Kidney epithelial cell (primary cell): ENCODE measurements at regions not wholly inside any gene's neighbourhood (a gene's known extent, or its start where the extent isn't known, plus 50 kb on each side); places are given as distances from the start of the nearest gene placed in this dataset.

Experiments used
- DNase-seq: peaks from one replicate; pipeline ENCODE4 v3.0.0-alpha.2; 2010; ENCODE audit warnings: low read depth
- H3K27me3 ChIP-seq: 2 replicates; pipeline ENCODE4 v1.6.0; 2011; ENCODE audit warnings: low read length; ENCODE audit not compliant: control insufficient read depth, insufficient read depth
- H3K36me3 ChIP-seq: 2 replicates; pipeline ENCODE4 v1.5.1; 2011; ENCODE audit warnings: low read length; ENCODE audit not compliant: control insufficient read depth, insufficient read depth
- H3K4me3 ChIP-seq: 2 replicates; pipeline ENCODE4 v1.5.1; 2011; ENCODE audit warnings: low read depth, mild to moderate bottlenecking, control low read depth, low read length
- TF ChIP-seq, protein P1 (sequence below): IDR thresholded peaks from 2 replicates; pipeline ENCODE4 v1.5.1; 2011; ENCODE audit warnings: mild to moderate bottlenecking, moderate library complexity, low read length, control low read depth, inconsistent platforms; ENCODE audit not compliant: insufficient read depth, poor library complexity, severe bottlenecking

DNA sequence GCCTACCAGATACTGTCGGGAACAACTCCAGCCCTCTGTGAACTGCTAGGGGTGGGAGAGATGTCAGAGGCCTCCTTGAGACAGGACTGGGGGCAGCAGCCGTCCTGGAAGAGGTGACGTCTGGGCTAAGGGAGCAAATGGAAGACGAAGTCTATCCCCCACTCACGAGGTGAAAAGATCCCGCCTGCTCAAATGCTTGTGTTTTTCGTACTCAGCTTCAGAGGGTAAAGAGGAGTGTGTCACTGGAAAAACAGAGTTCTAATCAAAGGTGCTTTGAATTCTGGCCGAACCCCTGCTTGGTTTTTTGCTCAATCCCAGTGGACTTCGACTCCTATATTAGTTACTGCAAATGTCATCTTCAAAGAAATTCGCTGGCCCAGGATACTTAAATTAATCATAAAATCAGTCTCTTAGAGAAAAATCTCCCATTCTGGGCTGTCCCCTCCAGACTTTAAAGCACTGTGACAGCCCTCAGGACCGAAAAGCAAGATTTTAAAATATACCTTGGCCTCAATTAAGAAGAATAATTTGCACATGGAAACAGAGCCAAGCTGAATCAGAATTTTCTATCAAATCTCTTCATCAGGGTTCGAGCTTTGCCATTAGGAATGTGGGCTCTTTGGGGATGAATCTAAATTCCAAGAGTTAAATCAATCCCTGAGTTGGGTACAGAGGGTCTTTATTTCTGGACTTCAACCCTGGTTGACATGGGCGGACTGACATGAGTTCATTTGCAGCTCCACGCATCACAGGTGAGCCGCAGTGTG lies 61.8 kb upstream of the AFDN start:
- TF ChIP-seq, protein P1, sequence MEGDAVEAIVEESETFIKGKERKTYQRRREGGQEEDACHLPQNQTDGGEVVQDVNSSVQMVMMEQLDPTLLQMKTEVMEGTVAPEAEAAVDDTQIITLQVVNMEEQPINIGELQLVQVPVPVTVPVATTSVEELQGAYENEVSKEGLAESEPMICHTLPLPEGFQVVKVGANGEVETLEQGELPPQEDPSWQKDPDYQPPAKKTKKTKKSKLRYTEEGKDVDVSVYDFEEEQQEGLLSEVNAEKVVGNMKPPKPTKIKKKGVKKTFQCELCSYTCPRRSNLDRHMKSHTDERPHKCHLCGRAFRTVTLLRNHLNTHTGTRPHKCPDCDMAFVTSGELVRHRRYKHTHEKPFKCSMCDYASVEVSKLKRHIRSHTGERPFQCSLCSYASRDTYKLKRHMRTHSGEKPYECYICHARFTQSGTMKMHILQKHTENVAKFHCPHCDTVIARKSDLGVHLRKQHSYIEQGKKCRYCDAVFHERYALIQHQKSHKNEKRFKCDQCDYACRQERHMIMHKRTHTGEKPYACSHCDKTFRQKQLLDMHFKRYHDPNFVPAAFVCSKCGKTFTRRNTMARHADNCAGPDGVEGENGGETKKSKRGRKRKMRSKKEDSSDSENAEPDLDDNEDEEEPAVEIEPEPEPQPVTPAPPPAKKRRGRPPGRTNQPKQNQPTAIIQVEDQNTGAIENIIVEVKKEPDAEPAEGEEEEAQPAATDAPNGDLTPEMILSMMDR: no peak
- DNase-seq: no peak
- H3K27me3 ChIP-seq: peaks cover 11% of the 10 kb centered on the region
- no peak overlapping the region for H3K4me3 ChIP-seq
- H3K36me3 ChIP-seq: no peaks in the 10 kb centered on the region

DNA sequence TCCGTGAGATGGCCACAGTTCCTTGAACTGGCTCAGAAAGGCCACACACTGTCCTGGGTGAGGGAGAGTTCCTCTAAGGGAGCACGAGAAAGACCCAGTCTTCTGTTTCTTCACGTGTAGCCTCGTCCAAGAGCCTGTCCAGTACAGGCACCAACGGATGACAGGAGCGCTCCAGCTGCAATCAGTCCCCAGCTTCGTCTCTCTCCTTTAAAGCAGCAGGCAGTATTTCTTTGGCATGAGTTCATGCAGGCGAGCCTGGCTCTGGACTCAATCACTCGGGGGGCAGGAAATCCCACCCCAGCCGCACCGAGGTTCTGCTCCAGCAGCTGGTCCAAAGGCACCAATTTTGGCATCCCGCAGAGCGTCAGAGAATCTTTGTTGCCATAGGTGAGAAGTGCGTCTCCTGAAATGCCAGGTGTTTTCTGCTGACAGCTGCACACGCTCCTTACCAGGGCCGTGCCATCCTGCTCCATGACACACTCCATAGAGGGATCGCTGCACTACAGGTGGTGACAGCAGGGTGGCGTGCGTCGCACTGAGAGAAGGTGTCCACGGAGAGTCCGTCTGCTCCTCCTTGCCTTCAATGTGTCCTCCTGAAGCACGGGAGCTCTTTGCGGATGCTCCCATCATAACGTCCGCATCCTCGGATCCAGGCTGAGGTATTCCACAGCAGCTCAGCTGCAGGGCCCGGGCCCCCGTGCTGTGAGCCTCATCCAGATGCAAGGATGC lies 59.6 kb upstream of the AFDN start:
- H3K4me3 ChIP-seq: no peak overlapping the region
- H3K27me3 ChIP-seq: peaks cover 11% of the 10 kb centered on the region
- no peaks in the 10 kb centered on the region for H3K36me3 ChIP-seq
- no peak for DNase-seq
- TF ChIP-seq, protein P1: no peak

DNA sequence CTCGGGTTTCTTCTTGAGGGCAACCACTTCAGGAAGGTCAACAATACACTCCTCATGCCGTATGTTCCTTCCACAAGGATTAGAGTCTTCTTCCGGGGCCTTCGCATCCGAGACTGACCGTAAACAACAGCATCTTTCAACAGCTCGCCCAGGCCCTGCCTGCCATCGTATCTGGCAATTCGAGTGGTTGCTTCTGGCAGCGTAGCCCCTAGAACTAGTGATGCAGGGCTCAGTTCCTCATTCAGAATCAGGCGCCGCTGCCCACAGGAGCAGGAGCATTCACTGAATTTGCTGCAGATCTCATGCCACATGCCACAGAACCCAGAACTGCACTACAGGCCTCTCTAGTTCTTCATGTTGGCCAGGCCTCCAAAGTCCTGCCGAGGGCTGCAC lies 59.0 kb upstream of the AFDN start:
- TF ChIP-seq, protein P1: no peak
- Histone ChIP-seq H3K4me3 (no peak overlapping the region), H3K27me3 (peaks cover 11% of the 10 kb centered on the region), H3K36me3 (no peaks in the 10 kb centered on the region)
- DNase-seq: no peak

DNA sequence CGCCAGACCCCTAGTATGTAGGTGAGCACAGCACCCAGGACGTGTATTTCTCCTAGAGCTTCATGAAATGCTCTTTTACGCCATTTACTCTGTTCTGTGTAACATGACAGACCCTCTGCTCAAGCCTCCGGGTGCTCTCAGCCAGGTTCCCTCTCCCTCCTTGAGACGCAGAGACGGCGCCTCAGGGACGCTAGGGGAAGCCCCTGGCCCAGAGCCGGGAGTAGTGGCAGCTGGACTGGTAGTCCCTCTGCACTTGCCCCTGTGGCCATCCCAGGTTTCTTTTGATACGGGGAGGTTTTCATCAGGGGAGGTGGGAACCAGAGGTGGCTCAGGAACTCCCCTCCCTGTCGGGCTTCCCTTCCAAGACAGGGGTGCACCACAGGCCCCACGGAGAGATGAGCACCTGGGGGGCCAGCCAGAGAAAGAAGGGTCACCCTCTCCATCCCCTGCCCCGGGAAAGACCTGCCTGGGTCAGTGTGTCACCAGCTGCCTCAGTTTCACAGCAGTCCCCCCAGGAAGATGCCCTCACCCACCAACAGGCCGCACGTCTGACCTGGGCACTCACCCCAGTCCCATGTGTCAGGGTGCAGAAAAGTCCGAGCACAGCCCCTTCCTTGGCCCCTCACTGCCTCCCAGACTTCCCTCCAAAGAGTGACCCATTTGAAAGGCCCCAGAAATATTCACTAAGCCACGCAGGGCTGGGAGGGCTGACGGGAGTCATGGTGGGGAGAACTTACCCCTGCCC lies 58.1 kb upstream of the AFDN start:
- TF ChIP-seq, protein P1: no peak
- Histone ChIP-seq H3K4me3 (no peak overlapping the region), H3K36me3 (no peaks in the 10 kb centered on the region), H3K27me3 (peaks cover 11% of the 10 kb centered on the region)
- DNase-seq: no peak

DNA sequence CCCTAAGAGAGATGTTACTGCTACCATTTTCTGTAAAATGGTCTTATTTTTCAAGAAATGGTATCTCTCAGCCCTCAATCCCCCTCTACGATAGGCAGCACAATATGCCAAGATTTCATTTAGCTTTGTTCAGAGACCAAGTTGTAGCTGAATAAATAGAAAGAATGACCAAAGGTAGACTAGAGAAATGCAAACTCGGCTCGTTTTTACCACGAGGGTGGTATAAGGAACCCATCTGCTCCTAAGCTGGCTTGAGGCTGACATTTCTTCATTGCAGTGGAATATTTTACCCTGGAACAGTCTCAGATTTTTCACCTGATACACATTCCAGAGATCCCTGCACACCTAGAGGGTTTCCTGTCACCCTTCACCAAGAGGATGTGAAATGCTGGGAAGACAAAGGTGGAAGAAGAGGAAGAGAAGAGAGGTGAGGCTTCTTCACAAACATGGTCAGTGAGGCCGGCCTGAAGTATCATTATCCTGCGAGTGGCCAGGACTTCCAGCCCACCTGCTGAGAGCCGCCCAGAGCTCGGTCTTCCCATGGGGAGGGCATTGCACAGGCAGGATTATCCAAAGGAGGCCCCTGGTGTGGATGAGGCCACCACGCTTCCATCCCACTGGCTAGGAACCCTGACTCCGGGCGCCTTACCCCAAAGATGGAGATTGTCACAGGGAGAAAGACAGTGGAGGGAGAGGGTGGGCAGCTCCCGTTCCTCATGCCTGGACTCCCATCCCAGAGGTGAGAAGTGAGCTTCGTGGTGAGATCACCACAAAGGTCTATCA lies 57.1 kb upstream of the AFDN start:
- DNase-seq: no peak
- TF ChIP-seq, protein P1: no peak
- peaks cover 11% of the 10 kb centered on the region for H3K27me3 ChIP-seq

More for the DNA sequence above, 57.1 kb upstream of the AFDN start:
- no peaks in the 10 kb centered on the region for H3K36me3 ChIP-seq
- H3K4me3 ChIP-seq: no peak overlapping the region
